Mucosa of gallbladder (tissue), 1 donor: ENCODE measurements at regions not wholly inside any gene's neighbourhood (a gene's known extent, or its start where the extent isn't known, plus 50 kb on each side); places are given as distances from the start of the nearest gene placed in this dataset.

Experiments
- DNase-seq: peaks from one replicate; pipeline ENCODE4 v3.0.0-alpha.2; 2020; ENCODE audit warnings: low spot score
- donor health status: DM: no; HTN: no; CAD: no.

DNA sequence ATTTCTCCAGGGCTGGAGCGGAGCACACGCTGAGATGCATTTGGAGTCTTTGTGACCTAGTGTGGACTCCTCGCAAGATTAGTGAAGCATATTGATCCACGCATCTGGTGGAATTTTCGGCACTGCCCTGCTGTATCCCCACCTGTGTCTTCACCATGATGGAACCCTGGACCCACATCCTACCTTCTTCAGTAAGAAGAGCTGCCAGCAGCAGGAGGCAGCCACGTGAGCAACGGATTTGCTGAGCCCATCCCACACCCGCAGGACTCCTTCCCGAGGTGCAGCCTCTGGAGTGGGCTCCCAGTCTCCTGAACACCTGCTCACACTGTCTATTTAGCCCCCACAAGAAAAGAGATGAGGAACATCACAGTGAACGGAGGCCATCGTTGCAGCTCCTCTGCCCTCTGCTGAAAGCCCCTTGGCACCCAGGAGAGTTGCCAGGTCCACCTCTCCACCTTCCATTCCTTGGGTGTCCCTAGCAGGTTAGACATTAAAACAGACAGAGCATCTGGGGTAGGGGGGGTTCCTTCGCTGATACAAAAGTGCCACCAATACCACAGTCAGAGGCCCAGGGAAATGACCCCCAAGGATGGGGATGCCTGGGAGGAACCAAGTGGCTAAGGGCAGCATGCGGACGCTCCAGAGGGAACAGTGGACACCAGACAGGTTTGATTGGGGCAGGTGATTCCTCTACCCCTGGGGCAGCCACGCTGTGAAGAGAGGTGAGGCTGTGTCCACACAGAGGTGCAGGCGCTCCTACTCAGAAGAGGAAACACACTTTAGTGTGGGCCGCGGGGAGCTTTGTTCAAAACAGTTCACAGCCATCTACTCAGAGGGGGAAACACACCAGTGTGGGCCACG lies 302.8 kb upstream of the SALL3 start:
- no peak for DNase-seq

DNA sequence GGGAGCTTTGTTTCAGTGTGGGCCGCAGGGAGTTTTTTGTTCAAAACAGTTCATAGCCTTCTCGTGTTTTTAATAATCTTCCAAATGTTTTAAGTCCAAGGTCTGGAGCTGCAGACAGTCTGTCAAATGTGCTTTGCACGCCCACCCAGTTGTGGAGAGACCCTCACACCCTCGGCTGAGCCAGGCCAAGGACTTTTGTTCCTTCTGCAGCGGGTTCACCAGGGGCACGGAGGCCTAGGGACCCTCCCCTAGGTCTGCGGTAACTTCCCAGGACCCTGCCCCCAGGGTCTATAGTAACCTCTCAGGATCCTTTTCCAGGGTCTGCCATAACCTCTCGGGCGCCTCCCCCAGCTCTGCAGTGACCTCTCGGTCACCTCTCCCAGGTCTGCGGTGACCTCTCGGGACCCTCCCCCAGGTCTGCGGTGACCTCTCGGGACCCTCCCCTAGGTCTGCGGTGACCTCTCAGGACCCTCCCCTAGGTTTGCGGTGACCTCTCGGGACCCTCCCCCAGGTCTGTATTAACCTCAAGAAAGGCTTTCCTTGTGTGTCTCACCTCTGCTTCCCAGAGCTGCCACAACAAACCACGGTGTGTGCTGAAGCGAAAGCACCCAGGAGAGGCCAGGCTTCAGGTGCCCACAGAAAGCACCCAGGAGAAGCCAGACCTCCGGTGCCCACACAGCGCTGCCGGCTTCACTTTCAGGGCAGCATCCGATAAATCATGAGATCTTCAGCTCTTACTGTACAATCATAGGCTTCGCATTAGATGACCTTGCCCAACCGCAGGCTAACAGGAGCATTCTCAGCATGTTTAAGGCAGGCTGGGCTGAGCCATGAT lies 301.9 kb upstream of the SALL3 start:
- DNase-seq: no peak

DNA sequence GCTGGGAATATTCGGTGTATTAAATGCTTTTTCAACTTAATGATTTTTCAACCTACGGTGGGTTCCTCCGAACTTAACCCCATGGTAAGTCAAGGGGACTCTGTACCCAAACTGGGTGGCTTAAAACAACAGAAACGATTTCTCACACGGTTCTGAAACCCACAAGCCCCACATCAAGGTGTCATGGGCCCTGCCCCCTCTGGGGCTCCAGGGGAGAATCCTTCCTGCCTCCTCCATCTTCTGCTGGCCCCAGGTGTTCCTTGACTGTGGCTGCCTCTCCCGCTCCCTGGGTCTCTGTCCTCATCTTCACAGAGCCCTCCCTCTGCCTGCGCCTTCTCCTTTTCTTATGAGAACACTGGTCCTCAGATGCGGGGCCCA lies 301.3 kb upstream of the SALL3 start:
- DNase-seq: no peak

DNA sequence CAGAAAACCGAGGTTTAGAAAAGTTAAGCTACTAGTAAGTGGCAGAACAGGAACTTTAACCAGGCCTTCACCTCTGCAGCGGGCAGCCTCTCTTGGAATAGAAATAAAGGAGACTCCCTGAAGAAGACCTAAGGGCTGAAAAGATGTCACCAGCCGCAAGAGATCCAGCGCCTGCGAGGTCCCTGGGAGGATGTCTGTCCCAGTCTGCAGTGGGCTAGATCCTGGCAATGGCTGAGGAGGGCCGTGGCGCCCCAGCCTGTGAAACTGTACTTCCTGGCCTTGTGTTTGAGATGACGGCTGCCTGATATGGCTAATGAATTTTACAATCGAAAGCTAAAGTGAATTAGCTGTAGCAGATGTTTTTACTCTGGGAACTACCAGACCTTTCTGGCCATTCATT lies 300.6 kb upstream of the SALL3 start:
- no peak for DNase-seq

DNA sequence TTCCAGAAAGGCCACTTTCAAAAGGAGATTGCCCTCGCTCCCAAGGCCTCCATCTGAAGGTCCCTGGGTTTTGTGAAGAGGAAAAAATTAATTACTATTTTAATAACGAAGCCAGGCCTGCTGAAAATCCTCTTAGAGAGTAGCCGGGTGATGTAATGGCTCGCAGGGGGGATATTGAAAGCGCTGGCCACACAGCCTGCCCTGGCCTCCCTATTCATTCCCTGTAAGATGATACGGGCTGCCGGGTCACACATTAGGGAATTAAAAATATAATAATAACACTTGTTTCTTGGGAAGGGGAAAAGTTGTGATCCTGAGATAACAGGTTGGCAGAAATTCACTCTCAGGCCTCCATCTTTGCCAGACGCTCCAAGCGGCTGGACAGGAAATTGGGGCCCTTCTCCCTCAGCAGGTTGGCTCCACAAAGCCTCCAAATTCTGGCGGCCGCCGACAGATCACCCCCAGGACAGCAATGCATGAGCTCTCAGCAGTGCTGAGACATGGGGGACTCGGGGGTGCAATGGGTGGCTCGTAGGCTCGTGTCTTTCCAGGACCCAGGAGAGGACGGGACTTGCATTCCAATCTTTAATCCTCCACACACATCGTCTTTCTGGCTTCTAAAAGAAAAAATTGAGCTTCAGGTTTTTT lies 299.9 kb upstream of the SALL3 start:
- no peak for DNase-seq

DNA sequence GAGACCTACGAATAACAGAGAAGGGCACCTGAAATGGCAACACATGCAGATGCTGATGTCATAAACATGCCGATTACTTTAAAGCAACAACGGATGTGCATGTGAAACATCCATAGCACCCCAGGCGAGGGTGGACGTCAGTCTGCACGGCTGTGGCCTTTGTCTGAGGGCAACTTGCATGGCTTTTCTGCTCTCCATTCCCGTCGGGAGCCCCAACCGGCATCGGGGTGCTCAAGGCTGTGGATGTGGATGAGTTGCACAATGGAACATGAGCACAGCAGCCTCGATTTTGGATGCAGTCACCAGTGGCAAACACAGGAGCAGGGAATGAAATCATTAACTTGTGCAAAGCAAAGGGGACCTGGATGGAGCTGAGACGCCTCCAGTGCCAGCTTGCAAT lies 298.2 kb upstream of the SALL3 start:
- DNase-seq: no peak

DNA sequence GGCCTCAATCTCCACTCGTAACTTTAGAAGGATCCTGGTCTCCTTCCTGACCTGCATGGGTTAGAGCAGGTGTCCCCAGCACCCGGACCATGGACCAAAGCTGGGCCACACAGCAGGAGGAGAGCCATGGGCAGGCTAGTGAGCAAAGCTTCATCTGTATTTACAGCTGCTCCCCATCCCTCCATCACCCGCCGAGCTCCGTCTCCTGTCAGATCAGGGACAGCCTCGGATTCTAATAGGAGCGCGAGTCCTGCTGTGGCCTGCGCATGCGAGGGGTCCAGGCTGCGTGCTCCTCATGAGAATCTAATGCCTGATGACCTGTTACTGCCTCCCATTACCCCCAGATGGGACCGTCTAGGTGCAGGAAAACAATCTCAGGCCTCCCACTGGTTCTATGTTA lies 297.7 kb upstream of the SALL3 start:
- no peak for DNase-seq

DNA sequence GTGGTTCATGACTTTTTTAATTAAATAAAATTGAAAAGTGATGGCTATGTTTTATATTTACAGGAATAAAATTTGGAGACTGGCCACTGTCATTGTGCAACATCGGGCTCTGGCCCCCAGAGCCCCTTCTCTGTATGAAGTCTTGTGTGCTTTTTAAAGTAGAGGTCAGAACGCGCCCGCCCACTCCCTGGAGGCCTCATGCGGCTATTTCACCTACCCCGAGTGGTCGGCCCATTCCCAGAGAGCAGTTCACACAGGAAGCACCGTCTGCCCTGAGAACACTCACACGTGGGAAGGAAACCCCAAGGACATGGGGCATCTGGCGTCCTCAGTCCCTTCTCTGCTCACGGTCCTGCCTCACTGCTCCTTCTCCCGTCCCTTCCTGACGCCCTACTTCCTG lies 296.9 kb upstream of the SALL3 start:
- DNase-seq: no peak

DNA sequence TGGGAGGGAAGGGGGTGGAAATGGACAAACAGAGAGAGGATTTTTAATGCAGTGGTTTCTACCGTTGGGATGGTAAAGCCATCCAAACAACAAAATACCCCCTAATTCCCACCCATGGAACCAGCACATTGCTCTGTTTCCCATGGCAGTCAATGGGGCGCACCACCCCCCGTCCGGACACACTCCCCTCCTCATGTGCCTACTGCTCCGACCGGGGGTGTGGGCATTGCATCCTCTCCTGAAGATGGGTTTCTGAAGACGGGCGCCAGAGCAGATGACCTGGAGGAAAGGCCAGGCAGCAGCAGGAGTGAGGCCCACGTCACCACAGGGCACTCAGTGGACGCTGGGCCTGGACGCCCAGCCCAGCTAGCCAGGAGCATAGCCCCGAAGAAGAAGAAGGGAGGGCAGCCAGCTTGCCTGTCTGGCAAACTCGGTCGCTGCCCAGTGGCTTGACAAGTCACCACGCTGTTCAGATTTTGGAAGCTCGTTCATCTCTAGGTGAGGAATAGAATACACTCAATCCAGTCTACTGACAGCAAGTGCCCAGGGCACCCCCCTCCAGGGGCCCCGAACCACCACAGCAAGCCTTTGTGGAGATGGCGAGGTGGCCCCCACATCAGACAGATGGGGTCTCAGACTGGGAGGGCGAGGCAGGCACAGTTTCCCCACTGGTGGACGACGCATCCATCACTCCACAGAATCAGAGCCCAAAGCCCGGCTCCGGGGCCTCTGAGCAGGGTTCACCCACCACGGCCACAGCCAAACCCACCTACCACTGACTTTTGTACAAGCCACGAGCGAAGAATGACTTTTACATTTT lies 296.2 kb upstream of the SALL3 start:
- no peak for DNase-seq

DNA sequence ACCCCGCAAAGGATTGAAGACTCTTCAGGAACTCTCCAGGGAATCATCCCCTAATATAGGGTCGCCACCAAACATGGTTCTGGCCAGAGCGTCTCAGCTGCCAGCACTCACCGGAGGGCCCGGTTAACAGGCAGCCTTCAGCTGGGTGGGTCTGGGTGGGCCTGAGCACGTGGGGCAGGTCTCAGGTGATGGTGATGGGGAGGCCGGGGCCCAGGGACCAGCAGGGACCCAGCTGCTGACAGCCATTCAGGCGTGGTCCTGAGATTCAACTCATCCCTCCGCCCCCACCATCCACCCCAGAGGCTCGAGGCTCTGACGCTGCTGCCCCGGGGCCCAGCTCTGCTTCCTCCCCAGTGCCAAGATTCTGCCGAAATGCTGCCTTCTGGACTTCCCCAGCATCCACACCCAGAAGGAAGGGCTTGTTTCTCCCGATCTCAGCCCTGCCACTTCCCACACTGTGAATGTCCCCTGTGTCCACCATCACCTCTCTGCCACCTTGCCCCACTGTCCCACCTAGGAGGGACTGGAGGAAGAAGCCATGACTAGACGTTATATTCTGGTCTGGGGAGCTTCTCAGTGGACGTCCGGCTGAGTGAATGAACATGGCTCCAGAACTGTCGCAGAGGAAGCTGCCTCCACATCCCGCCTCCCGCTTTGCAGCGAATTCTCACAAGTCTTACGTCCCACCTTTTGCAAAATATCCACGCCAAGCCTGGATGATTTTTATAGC lies 294.2 kb upstream of the SALL3 start:
- no peak for DNase-seq

DNA sequence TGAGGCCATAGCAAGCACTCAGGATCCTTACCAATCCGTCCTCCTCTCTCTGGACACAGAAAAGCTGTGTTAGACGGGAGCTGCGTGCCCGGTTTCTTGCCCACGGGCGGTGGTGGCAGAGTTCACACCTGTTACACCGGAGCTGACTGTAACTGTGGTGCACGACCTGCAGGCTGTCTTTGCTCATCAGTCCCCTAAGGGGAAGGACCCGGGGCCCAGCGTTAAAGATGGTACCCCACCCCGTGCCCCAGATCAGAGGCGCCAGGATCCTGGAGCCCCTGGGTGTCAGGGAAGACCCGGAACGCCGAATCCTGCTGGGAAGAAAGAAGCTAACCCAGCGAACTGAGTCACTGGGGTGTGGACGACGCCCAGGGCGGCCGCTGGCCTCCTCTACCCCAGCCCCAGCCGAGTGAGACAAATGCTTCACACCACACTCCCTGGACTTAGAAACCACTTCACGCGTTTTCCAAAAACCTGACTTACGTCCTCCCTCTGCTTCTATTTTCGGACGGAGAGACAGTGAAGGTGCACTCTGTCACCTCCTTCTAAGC lies 293.6 kb upstream of the SALL3 start:
- DNase-seq: no peak

DNA sequence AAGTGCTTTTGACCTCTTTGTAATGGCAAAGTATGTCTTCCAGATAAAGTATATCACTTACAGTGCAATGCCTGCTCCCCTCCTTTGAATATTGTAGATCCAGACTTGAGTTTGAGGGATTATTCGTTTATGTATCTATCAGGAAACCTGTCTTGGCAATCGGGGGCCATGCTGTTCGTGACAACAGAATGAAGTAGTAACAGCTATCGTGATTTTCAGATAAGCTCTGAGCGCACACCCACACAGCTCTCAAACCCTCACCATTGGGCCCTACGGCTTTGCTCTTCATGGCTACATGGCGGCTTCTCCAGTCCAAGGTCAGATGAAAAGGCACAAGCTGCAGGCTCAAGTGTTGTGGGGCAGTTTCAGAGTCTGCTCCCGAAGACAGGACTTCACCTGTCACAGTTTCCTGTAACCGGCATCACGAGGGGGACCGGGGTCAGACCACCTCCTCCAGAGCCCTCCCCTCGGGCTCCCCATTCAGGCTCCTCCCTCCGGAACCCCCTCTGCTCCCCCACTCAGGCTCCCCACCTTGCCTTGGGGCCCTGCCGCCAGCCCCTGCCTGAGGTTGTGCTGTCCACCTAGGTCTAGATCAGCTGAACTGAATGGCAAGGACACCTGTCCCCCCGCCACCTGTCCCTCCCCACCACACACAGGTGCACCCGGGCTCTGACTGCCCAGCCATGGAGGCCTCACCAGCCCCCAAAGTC lies 292.5 kb upstream of the SALL3 start:
- DNase-seq: no peak

DNA sequence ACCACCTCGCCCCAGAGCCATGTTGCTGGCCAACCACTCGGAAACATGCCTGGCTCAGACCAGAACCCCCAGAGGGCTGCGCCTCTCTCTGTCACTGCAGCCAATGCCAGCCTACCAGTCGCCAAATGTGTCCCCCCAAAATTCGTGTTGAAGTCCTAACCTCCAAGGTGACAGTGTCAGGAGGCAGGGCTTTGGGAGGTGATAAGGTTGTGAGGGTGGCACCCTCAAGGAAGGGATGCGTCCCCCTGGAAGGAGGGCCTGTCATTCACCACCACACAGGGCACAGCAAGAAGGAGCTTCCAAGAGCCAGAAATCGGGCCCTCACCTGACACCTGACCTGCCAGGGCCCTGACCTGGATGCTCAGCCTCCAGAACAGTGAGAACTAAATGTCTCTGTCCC lies 291.9 kb upstream of the SALL3 start:
- no peak for DNase-seq

DNA sequence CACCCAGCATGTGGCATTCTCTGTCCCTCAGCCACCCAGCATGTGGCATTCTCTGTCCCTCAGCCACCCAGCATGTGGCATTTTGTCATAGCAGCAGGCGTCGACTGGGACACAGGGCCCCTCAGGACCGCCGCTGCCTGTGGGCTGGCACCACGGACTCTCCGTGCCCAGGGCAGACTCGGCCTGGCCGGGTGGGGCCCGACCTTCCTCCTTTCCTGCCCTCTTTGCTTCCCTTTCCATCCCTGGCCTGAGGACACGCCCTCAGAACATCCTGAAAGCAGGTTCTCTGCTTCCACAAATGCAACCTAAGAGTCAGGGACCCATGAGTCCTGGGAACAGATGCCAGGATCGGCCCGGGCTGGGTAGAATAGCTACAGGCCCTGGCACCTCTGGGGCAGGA lies 291.4 kb upstream of the SALL3 start:
- no peak for DNase-seq

DNA sequence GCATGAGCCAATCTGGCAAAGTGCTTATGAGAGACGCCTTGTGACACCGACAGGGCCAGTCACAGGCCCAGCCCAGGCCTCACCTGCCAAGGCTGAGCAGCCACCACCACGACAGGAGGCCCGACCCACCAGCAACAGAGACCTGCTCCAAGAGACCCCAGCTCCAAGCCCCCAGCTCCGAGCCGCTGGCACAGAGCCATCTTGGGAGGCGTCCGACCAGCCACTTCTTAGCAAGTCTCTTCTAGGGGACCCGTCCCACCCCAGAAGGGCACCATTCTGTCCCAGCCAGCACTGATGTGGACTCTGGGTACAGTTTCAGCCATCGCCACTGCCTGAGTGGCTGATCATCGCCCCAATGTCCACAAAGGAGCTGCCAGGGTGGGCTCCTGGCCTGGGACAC lies 290.7 kb upstream of the SALL3 start:
- no peak for DNase-seq

DNA sequence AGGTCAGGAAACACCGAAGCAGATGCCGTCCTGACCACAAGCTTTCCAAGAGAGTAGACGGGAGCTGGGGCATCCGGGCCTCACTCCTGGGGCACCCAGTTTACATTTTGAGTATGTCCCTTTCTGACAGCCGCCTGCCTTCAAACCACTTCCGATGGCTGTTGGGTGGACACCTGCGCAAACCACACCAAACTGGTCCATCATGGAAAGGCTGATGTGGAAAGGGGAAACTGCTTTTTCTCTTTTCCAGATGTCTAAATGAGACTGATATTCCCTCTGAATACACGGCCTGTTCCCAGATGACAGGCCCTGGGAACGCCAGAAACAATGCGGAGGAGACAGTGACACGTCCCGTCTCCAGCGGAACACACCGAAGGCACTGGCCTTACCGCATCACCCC lies 290.0 kb upstream of the SALL3 start:
- no peak for DNase-seq

DNA sequence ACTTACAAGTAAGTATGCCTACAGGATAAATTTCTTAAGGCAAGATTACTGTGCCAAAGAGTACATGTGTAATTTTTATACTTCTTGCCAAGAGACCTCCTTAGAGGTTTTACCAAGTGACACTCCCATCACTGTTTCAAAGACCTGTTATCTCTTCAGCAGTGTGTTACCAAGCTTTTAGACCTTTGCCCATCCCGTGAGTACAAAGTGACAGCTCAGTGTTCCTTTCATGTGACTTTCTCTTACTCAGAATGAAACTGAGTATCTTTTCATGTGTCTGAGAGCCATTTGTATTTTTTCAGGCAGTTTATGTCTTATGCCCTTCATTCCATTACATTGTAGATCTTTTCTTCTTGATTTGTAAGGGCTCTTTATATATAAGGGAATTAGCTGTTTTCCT lies 287.5 kb upstream of the SALL3 start:
- peak; percentile 44 for DNase-seq

DNA sequence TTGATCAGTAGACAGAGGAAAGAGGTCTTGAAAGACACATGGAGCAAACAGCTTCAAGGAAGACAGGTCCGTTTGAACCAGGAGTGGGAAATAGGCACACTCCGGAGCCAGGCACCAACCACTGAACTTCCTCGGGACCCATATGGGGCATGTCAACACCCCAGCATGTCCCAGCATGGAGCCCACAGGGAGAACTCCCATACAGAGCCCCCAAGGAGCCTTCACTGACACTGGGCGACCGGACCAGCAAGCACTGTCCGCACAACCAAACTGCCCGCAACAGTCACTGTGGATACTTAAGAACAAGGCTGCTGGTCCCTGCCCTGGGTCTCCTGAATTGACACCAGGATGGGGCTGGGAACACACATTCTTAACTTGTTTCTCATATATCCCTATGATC lies 286.2 kb upstream of the SALL3 start:
- no peak for DNase-seq

DNA sequence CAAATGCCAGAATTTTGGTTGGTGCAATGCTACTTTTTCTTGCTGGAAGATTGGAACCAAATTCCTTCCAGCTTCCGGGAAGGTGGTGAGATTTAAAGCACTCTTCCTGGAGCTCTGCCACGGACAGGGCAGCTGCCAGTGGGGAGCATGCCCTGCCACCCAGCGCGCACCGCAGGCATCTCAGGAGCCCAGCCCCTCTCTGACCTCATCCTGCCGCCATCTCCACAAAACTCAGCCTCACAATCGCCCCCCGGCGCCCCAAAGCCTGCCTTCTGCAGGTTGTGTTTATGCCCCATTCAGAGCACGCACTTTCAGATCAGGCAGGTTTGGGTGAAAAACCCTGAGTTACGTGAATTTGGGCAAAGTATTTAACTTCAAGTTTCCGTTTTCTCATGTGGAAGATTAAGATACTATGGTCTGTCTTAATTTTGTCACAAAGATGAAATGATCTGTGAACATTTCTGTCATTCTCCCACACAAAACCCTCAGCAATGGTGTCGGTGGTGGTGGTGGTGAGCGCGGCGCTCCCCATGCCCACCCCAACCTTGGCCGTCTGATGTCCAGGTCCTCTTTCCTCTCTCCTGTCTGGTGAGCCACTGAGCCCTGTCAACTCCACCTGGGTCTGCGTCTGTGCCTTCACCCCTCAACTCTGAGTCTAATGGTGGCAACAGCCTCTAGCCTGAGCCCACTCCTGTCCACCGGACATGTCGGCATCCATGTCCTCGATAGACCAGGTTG lies 282.8 kb upstream of the SALL3 start:
- DNase-seq: no peak

DNA sequence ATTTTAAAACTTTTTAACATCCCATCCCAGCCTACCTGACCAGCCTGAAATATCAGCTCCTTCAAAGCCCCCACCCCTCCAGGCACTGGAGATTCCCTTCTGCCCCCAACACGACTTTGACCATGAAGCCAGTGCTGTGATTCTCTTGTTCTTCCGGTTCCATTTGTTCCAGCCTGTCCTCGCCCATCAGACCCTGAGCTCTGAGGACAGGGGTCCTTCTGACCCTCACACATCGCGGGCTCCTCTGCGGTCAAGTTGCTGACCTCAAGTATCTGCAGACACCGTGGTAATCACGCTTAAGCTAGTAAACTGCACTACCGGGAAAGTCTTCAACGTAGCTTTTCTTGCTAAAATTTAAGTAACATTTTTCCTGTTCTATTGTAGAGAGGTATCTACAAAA lies 282.2 kb upstream of the SALL3 start:
- DNase-seq: no peak
